DND-41 (cell line): ENCODE measurements at regions not wholly inside any gene's neighbourhood (a gene's known extent, or its start where the extent isn't known, plus 50 kb on each side); places are given as distances from the start of the nearest gene placed in this dataset.

ENCODE experiments used
- CTCF ChIP-seq: IDR thresholded peaks from 2 replicates; pipeline ENCODE4 v1.5.1; 2012; ENCODE audit warnings: borderline replicate concordance, low read length, moderate library complexity, mild to moderate bottlenecking; ENCODE audit not compliant: poor library complexity, severe bottlenecking; ENCODE audit errors: extremely low read depth
- EZH2 ChIP-seq: IDR thresholded peaks from 3 replicates; pipeline ENCODE4 v1.6.1; 2012; ENCODE audit warnings: borderline replicate concordance, low read depth, mild to moderate bottlenecking, moderate library complexity, low read length, inconsistent platforms; ENCODE audit not compliant: severe bottlenecking

GRCh38 chr13:80598189-80598588 lies 257.3 kb upstream of the SPRY2 start:
- TF ChIP-seq CTCF, result no peak
- no peak for TF ChIP-seq EZH2
